HG02885 (cell line): ENCODE measurements at regions not wholly inside any gene's neighbourhood (a gene's known extent, or its start where the extent isn't known, plus 50 kb on each side); places are given as distances from the start of the nearest gene placed in this dataset.
"Not testable (repeated sequence)": the region's sequence is repeated elsewhere in the genome, so short reads cannot be mapped to it uniquely, and the experiment has no call there.

Experiments
- ATAC-seq: cut with Tn5 transposase; IDR thresholded peaks from one replicate; pipeline ENCODE4 v1.9.1; 2021; ENCODE audit warnings: mild to moderate bottlenecking; ENCODE audit not compliant: unreplicated experiment, poor library complexity

GRCh38 chr7:68792351-68792750, 805.9 kb upstream of the AUTS2 start:
- no peak for ATAC-seq

DNA sequence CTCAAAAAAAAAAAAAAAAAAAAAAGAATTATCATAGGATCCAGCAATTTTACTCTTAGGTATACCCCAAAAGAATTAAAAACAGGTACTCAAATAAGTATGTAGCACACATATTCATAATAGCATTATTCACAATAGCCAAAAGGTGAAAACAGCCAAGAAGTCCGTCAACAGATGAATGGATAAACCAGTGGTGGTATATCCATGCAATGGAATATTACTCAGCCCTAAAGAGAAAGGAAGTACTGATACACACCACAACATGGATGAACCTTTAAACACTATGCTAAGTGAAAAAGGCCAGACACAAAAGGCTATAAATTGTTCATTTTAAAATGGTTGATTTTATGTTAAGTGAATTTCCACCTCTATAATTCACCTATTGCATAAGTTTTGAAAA, 804.8 kb upstream of the AUTS2 start:
- no peak for ATAC-seq

DNA sequence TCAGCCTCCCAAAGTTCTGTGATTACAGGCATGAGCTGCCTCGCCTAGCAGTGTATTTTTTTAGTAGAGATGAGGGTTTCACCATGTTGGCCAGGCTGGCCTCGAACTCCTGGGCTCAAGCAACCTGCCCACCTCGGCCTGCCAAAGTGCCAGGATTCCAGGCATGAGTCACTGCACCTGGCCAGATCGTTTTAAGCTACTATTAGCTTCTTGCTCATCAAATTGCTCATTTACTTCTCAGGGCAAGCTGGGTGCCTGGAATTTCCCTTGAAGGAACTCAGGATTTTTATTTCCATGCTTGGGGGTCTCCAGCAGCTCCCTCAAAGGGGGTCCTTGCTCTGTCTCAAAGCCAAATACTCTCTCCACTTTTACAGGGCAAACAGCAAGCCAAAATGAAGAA, 798.0 kb upstream of the AUTS2 start:
- ATAC-seq: no peak

DNA sequence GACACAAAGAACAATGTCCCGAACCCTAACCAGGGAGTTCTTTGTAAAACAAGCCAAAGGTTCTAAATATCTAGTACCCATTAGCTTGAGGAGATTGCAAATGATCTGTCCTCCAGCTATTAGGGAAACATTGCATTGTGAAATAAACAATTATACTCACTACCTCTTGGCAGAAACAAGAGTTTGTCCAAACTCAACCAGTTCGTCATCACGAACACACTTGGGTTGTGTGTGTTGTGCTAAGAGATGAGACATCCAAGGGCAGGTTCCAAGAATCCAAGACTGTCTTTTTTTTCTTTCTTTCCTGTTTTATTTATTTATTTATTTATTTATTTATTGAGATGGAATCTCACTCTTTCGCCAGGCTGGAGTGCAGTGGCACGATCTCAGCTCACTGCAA, 793.1 kb upstream of the AUTS2 start:
- ATAC-seq: no peak

DNA sequence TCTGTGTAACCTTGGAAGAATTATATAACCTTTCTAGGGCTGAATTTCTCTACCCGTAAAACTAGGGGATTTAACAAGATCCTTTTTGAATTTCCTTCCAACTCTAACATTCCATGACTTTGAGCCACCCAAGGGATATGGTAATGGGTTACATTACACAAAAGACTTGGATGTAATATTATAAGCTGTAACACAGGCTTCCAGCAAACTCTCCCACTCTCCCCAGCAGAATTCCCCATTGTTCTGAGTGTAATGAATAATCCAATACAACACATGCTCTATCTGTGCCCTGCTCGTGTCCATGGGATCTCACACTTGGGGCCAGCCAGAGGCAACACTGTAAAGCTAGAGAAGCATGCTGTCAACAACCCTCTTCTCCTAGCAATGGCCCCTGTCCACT, 790.6 kb upstream of the AUTS2 start:
- ATAC-seq: no peak

GRCh38 chr7:68813551-68814080, 784.7 kb upstream of the AUTS2 start:
- no peak for ATAC-seq

DNA sequence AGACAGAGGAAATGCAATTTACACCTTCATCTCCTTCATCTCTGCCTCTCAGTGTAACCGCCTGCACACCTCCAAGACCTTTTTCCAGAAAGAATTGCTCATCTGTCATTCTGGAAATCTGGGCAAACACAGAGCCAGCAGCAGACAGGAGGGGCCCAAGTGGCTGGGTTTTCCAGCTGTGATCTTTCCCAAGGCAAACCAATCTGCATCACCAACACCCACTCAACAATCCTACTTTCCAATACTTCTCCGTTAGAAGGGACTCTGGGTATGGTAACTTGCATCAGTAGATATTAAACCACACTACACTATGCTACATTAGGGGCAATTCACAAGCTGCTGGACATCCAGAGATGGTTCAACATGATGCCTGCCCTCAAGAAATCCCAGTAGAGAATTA, 781.8 kb upstream of the AUTS2 start:
- no peak for ATAC-seq

DNA sequence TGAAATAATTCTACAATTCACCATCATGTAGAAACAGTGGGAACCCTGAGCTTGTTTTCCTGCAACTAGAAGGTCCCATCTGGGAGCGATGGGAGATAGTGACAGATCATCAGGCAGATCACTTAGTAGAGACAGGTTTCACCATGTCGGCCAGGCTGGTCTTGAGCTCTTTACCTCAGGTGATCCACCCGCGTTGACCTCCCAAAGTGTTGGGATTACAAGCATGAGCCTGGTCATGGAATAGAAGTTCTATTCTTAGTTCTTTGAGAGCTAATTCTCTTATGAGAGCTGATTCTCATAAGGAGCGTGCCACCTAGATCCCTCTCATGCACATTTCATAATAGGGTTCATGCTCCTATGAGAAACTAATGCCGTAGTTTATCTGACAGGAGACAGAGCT, 778.0 kb upstream of the AUTS2 start:
- no peak for ATAC-seq

GRCh38 chr7:68821846-68822245, 776.4 kb upstream of the AUTS2 start:
- no peak for ATAC-seq

DNA sequence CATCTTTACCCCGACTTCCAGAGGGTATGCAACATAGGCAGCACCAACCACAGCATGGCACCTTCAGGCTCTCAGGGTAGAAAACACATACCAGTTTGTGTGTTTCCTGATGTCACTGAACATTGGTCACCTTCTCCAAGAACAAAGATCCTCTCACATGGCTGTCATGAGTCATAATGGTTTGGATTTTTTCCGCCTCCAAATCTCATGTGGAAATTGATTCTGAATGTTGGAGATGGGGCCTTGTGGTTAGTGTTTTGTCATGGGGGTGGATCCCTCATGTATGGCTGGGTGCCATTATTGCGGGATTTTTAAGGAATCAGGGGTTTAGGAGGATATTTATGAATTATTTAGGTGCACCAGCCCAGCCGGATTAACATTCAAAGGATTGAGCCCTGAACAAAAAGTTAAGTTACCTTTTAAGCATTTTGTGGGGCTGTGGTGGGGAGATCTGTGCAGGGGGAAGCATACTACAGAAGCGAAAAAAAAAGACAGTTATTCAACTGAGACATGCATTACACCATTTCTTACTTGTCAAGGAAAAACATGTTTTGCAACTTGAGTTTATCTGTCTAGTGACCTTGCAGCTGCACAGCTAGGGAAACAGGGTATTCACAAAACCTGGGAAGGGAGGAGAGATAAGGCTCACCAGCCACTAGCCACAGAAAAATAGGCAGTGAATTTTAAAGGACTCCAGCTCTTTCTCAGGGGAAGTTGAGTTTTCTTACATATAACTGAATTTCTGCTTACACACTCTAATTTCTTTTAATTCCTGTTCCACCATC, 774.1 kb upstream of the AUTS2 start:
- no peak for ATAC-seq

- no peak for ATAC-seq
These were observed 769.7 kb upstream of the AUTS2 start for GRCh38 chr7:68828575-68828974.

- ATAC-seq: no peak
These were observed 764.9 kb upstream of the AUTS2 start for GRCh38 chr7:68833422-68833821.

DNA sequence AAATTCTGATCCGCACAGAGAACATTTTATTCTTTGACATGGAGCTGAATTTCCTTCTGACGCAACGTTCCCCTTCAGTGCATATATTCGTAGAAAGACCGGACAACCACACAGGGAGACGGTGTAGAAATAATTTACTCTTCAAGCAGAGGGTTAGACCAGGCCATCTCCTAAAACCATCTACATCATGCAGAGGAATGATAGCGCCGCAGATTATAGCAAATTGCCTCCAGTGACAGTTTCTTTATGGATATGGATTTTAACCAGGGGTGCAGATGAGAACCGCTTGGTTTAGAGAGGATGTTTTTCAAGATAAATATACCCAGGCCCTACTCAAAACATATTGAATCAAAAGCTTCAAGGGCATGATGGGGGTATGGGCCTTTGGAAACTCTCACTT, 759.3 kb upstream of the AUTS2 start:
- no peak for ATAC-seq

DNA sequence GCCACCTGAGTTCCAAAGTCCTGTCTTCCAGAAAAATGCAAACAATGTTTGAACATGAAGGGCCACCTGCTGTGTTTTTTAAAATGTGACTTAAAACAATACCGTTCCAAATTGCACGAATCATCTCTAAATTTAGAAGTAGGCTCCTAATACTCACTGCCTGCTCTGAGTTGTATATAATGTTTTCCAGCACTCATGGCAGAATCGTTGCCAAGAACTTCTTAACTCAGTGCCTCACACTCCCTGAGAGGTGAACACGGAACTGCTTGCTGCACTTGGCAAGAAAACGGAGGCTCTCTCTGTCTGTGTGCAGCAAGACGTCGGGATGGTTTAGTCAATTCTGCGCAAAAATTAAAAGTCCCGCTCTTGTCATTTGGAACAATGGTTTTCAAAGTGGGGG, 757.3 kb upstream of the AUTS2 start:
- no peak for ATAC-seq

GRCh38 chr7:68843985-68844384, 754.3 kb upstream of the AUTS2 start:
- ATAC-seq: not testable (repeated sequence)

DNA sequence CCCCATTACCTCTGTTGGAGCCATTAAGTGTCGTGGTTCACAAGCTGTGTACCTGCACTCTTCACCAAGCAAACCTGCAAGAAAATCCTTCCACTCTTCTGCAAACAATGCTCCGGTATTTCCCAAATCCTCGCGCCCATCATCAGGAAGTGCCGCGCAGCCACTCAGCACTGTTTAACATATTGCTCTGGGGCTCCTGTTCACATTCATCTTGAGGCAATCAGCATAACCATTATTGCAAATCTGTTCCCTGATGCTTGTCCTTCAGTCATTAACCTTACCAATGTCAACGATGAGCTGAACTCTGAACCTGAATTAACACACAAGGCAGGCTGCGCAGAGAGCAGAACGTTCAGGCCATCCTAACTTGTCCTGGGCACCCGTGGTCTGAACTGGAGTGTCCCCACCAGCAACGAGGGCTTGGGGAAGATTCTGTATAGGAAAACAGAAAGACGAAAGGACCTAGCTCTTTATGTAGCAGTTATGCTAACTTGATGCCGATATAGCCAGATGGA, 751.4 kb upstream of the AUTS2 start:
- ATAC-seq: no peak

- ATAC-seq: no peak
These were observed 745.0 kb upstream of the AUTS2 start for GRCh38 chr7:68853254-68853653.

GRCh38 chr7:68857571-68857970, 740.7 kb upstream of the AUTS2 start:
- ATAC-seq: no peak

DNA sequence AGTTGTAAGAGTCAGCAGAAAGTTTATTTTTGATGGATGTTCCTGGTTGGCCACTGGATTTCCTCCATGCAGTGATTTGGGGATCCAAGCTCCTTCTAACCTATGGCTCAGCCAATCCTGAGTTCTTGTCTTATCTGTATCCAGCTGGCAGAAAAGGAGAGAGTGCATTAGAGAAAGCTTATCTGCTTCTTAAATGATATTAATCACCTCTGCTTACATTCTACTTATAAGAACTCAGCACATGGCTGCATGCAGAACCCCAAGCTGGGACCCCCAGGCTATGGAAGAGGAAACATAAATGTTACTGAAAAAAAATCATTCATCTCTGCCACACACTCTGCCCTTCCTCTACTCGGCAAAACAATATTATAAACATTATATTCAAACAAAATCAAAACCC, 739.8 kb upstream of the AUTS2 start:
- no peak for ATAC-seq

DNA sequence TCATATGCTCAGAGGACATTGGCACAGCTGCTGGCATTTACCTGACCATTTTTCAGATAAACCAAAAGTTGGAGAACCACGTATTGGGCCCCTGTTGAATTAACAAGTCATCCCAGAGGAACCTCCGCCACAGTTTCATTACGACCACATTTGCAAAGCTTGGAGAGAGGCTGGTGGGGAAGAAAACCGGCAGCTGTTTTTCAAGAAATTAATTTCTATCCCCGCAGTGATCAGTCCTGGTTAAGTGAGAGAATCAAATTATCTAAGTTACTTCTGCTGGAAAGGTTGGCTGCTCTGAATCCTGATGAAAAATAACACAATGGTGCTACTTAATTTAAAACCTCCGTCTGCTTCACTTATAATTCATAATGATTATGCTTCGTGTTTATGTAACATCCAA, 737.1 kb upstream of the AUTS2 start:
- ATAC-seq: no peak

- no peak for ATAC-seq
These were observed 736.0 kb upstream of the AUTS2 start for GRCh38 chr7:68862261-68862660.

GRCh38 chr7:68862736-68863135, 735.5 kb upstream of the AUTS2 start:
- ATAC-seq: no peak
